Liver (tissue), 3 donors: ENCODE measurements at regions not wholly inside any gene's neighbourhood (a gene's known extent, or its start where the extent isn't known, plus 50 kb on each side); places are given as distances from the start of the nearest gene placed in this dataset.

Source experiments
- CTCF ChIP-seq: fragments of 150-350 bp; IDR thresholded peaks from 2 replicates; pipeline ENCODE4 v1.5.1; 2017; ENCODE audit warnings: improper control_type of control experiment, low read depth, low read length; ENCODE audit not compliant: missing input control
- EGR1 ChIP-seq, 2 donors: IDR thresholded peaks; 2 replicates each; pipeline ENCODE4 v1.6.1; 2016 to 2018; ENCODE audit warnings: antibody characterized with exemption in 2 of 2, low read depth in 2 of 2
- GABPA ChIP-seq, 2 donors: IDR thresholded peaks in 1 of 2; conservative IDR thresholded peaks in 1 of 2; 2 replicates each; pipeline ENCODE4 v1.6.1; 2016; ENCODE audit warnings: antibody characterized with exemption in 2 of 2, mild to moderate bottlenecking in 1 of 2, moderate library complexity in 1 of 2
- HNF4A ChIP-seq, 2 donors: conservative IDR thresholded peaks; 2 replicates each; pipeline ENCODE4 v1.6.1; 2016; ENCODE audit warnings: antibody characterized with exemption in 2 of 2, mild to moderate bottlenecking in 2 of 2
- MAX ChIP-seq: IDR thresholded peaks from 2 replicates; pipeline ENCODE4 v1.6.1; 2016; ENCODE audit warnings: antibody characterized with exemption
- RAD21 ChIP-seq, 2 donors: IDR thresholded peaks; 2 replicates each; pipeline ENCODE4 v1.6.1; 2016; ENCODE audit warnings: antibody characterized with exemption in 2 of 2, mild to moderate bottlenecking in 2 of 2
- RXRA ChIP-seq, 2 donors: IDR thresholded peaks; 2 replicates each; pipeline ENCODE4 v1.6.1; 2017 to 2018; ENCODE audit warnings: antibody characterized with exemption in 2 of 2, mild to moderate bottlenecking in 1 of 2
- SP1 ChIP-seq: IDR thresholded peaks from 2 replicates; pipeline ENCODE4 v1.6.1; 2018; ENCODE audit warnings: antibody characterized with exemption, mild to moderate bottlenecking
- TAF1 ChIP-seq: conservative IDR thresholded peaks from 2 replicates; pipeline ENCODE4 v1.6.1; 2016; ENCODE audit warnings: antibody characterized with exemption, mild to moderate bottlenecking
- YY1 ChIP-seq: IDR thresholded peaks from 2 replicates; pipeline ENCODE4 v1.6.1; 2016; ENCODE audit warnings: antibody characterized with exemption, mild to moderate bottlenecking
- ZBTB33 ChIP-seq: IDR thresholded peaks from 2 replicates; pipeline ENCODE4 v1.6.1; 2016; ENCODE audit warnings: antibody characterized with exemption
- TF ChIP-seq, protein P1 (sequence below): IDR thresholded peaks from 2 replicates; pipeline ENCODE4 v1.6.1; 2016; ENCODE audit warnings: antibody characterized with exemption, mild to moderate bottlenecking
- donor health status: healthy.
- donor health status: healthy.

DNA sequence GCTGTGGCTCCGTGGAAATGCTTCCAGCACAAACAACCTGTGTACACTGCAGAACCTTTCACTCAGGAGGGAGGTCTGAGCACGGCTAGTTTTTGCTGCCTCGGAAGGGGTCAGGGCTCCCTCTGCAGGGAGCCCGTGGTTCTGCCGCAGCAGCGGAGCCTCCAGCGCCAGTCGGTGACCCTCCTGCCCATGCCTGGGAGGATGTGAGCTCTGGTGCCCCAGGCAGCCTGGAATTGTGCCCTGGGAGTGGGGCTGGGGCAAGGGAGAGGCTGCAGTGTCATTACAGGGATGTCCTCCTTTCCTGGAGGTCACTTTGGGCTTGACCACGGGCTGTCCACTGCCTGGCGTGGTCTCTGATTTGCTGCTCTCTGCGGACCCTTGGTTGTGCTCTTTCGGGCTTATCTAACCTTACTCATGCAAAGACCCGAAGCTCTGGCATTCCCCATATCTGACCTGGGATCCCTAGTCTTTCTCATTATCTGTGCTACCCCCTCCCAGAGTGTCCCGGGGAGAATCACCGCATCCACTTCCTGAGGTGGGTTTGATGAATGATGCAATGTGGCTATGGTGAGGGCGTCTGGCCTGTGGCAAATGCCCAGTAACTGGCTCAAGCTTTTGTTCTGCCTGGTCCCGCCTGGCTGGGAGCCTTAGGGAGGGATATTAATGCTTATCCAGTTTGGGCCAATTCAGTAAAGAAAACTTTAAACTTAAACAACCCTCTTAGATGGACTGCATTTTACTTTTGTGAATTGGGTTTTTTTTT is 59.6 kb upstream of the TAGAP start:
- TF ChIP-seq CTCF: peak; percentile 86
- TF ChIP-seq TAF1: no peak
- TF ChIP-seq, protein P1, sequence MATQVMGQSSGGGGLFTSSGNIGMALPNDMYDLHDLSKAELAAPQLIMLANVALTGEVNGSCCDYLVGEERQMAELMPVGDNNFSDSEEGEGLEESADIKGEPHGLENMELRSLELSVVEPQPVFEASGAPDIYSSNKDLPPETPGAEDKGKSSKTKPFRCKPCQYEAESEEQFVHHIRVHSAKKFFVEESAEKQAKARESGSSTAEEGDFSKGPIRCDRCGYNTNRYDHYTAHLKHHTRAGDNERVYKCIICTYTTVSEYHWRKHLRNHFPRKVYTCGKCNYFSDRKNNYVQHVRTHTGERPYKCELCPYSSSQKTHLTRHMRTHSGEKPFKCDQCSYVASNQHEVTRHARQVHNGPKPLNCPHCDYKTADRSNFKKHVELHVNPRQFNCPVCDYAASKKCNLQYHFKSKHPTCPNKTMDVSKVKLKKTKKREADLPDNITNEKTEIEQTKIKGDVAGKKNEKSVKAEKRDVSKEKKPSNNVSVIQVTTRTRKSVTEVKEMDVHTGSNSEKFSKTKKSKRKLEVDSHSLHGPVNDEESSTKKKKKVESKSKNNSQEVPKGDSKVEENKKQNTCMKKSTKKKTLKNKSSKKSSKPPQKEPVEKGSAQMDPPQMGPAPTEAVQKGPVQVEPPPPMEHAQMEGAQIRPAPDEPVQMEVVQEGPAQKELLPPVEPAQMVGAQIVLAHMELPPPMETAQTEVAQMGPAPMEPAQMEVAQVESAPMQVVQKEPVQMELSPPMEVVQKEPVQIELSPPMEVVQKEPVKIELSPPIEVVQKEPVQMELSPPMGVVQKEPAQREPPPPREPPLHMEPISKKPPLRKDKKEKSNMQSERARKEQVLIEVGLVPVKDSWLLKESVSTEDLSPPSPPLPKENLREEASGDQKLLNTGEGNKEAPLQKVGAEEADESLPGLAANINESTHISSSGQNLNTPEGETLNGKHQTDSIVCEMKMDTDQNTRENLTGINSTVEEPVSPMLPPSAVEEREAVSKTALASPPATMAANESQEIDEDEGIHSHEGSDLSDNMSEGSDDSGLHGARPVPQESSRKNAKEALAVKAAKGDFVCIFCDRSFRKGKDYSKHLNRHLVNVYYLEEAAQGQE: no peak
- no peak for TF ChIP-seq YY1
- no peak for TF ChIP-seq ZBTB33
- TF ChIP-seq RAD21 (IDR thresholded peaks at IDR 0.05): peak; percentile 86 to 91
- TF ChIP-seq SP1: no peak
- no peak for TF ChIP-seq RXRA (IDR thresholded peaks at IDR 0.05)
- TF ChIP-seq MAX: no peak
- TF ChIP-seq HNF4A (conservative IDR thresholded peaks at IDR 0.05): no peak
- no peak for TF ChIP-seq EGR1 (IDR thresholded peaks at IDR 0.05; ENCODE audit: low read depth in 2 of 2)
- TF ChIP-seq GABPA (IDR thresholded peaks at IDR 0.05 in 1 of 2, conservative IDR thresholded peaks at IDR 0.05 in 1 of 2): no peak
